A549 (cell line): ENCODE measurements at regions not wholly inside any gene's neighbourhood (a gene's known extent, or its start where the extent isn't known, plus 50 kb on each side); places are given as distances from the start of the nearest gene placed in this dataset.

Source experiments
- ATAC-seq, 2 experiments: fragments of 200-7000 bp in 1 of 2; fragments of >200 bp in 1 of 2; cut with Nextera tagmentation in 1 of 2; cut with Tn5 transposase in 1 of 2; 3 replicates each; pipeline versions ENCODE4 v1.8.0 to v1.9.1; 2018 to 2020; ENCODE audit warnings: mild to moderate bottlenecking in 1 of 2, moderate library complexity in 1 of 2
- CTCF ChIA-PET: fragments of 300-600 bp; sonication (Branson Sonifier 250); formaldehyde crosslinking; extraction: SDS; loops from one replicate; lab custom pipeline; 2021; ENCODE audit warnings: antibody characterized with exemption, inconsistent platforms; lab: Yijun Ruan, JAX
- POLR2A ChIA-PET: fragments of 350-600 bp; formaldehyde crosslinking; extraction: SDS; loops from one replicate; lab custom pipeline; 2021; ENCODE audit warnings: antibody characterized with exemption, inconsistent platforms; lab: Yijun Ruan, JAX
- DNase-seq, 2 experiments: peaks; one replicate each; pipeline versions ENCODE4 v3.0.0 to v3.0.0-alpha.2; 2011 to 2016; ENCODE audit warnings: low read depth in 1 of 2, low spot score in 1 of 2
- FAIRE-seq: peaks from 2 replicates; lab custom pipeline; 2011; peaks lifted over from hg19 to GRCh38; lab: Jason Lieb, UNC
- H3K27ac ChIP-seq, 2 experiments: fragments of >200 bp; sonication (Bioruptor Twin); formaldehyde crosslinking; 3 replicates each; pipeline ENCODE4 v1.5.1; 2016 to 2017
- H3K4me1 ChIP-seq: fragments of >200 bp; sonication (Bioruptor Twin); formaldehyde crosslinking; 3 replicates; pipeline ENCODE4 v1.6.1; 2016
- H3K4me2 ChIP-seq: fragments of >200 bp; sonication (Bioruptor Twin); formaldehyde crosslinking; 3 replicates; pipeline ENCODE4 v1.6.1; 2016
- H3K4me3 ChIP-seq: fragments of >200 bp; sonication (Bioruptor Twin); formaldehyde crosslinking; 3 replicates; pipeline ENCODE4 v1.5.1; 2016
- H3K9me3 ChIP-seq: fragments of >200 bp; sonication (Bioruptor Twin); formaldehyde crosslinking; 3 replicates; pipeline ENCODE4 v1.6.1; 2016
- BHLHE40 ChIP-seq: IDR thresholded peaks from 2 replicates; pipeline ENCODE4 v1.6.1; 2012; ENCODE audit warnings: low read depth, low read length, inconsistent platforms
- CEBPB ChIP-seq, 2 experiments: fragments of >200 bp in 1 of 2; sonication (Bioruptor Twin) in 1 of 2; formaldehyde crosslinking in 1 of 2; IDR thresholded peaks; 2 replicates each; pipeline ENCODE4 v1.6.1; 2012 to 2016
- CHD4 ChIP-seq: fragments of 200-600 bp; sonication (generic); IDR thresholded peaks from 2 replicates; pipeline ENCODE4 v1.6.1; 2016; ENCODE audit warnings: antibody characterized with exemption, mild to moderate bottlenecking, borderline replicate concordance
- EHF ChIP-seq: fragments of 250-450 bp; sonication (Bioruptor Pico); IDR thresholded peaks from 2 replicates; pipeline ENCODE4 v1.5.0; 2020; ENCODE audit warnings: mild to moderate bottlenecking
- ESRRA ChIP-seq: fragments of 150-350 bp; IDR thresholded peaks from 2 replicates; pipeline ENCODE4 v1.6.1; 2014; ENCODE audit warnings: mild to moderate bottlenecking, low read length, borderline replicate concordance
- FOSB ChIP-seq: fragments of 250-450 bp; sonication (Bioruptor Pico); IDR thresholded peaks from 2 replicates; pipeline ENCODE4 v1.5.0; 2020; ENCODE audit warnings: mild to moderate bottlenecking, moderate library complexity
- FOSL2 ChIP-seq, 2 experiments: fragments of 450-650 bp in 1 of 2; fragments of >200 bp in 1 of 2; sonication (Bioruptor Twin) in 1 of 2; formaldehyde crosslinking; IDR thresholded peaks; 2 replicates each; pipeline versions ENCODE4 v1.5.0 to v1.6.1; 2016 to 2020; ENCODE audit warnings: mild to moderate bottlenecking in 1 of 2, moderate library complexity in 1 of 2
- GATA3 ChIP-seq: IDR thresholded peaks from 2 replicates; pipeline ENCODE4 v1.6.1; 2012; ENCODE audit warnings: borderline replicate concordance
- HEYL ChIP-seq: fragments of 250-450 bp; sonication (Bioruptor Pico); IDR thresholded peaks from 2 replicates; pipeline ENCODE4 v1.8.0; 2021; ENCODE audit warnings: mild to moderate bottlenecking, moderate library complexity
- HOXA7 ChIP-seq: fragments of 250-450 bp; sonication (Bioruptor Pico); IDR thresholded peaks from 2 replicates; pipeline ENCODE4 v1.5.0; 2020; ENCODE audit warnings: mild to moderate bottlenecking, moderate library complexity
- HOXB5 ChIP-seq: fragments of 250-450 bp; sonication (Bioruptor Pico); IDR thresholded peaks from 2 replicates; pipeline ENCODE4 v1.5.0; 2020; ENCODE audit warnings: mild to moderate bottlenecking, moderate library complexity
- JUN ChIP-seq, 2 experiments: fragments of >200 bp; sonication (Bioruptor Twin); formaldehyde crosslinking; IDR thresholded peaks; 2 replicates in 1 of 2; 3 replicates in 1 of 2; pipeline ENCODE4 v1.6.1; 2016 to 2017
- JUNB ChIP-seq: fragments of >200 bp; sonication (Bioruptor Twin); formaldehyde crosslinking; IDR thresholded peaks from 2 replicates; pipeline ENCODE4 v1.6.1; 2016
- KDM1A ChIP-seq: fragments of 200-600 bp; sonication (generic); IDR thresholded peaks from 2 replicates; pipeline ENCODE4 v1.6.1; 2016; ENCODE audit warnings: low read depth, mild to moderate bottlenecking
- KDM5A ChIP-seq: fragments of 200-600 bp; sonication (generic); IDR thresholded peaks from 2 replicates; pipeline ENCODE4 v1.6.1; 2016; ENCODE audit warnings: antibody characterized with exemption, mild to moderate bottlenecking
- MAFK ChIP-seq: fragments of 450-650 bp; IDR thresholded peaks from 2 replicates; pipeline ENCODE4 v1.6.1; 2014; ENCODE audit not compliant: partially characterized antibody
- MAZ ChIP-seq: fragments of 150-350 bp; IDR thresholded peaks from 2 replicates; pipeline ENCODE4 v1.6.1; 2014; ENCODE audit warnings: antibody characterized with exemption, low read depth, low read length, borderline replicate concordance
- NFE2L2 ChIP-seq: fragments of 150-350 bp; conservative IDR thresholded peaks from 2 replicates; pipeline ENCODE4 v1.6.1; 2014; ENCODE audit warnings: low read length
- NR3C1 ChIP-seq: fragments of >200 bp; sonication (Bioruptor Twin); formaldehyde crosslinking; IDR thresholded peaks from 3 replicates; pipeline ENCODE4 v1.6.1; 2017
- PHF8 ChIP-seq: fragments of 200-600 bp; sonication (generic); IDR thresholded peaks from 2 replicates; pipeline ENCODE4 v1.6.1; 2016; ENCODE audit warnings: low read depth, mild to moderate bottlenecking, antibody characterized with exemption, moderate library complexity, borderline replicate concordance
- RAD21 ChIP-seq, 2 experiments: fragments of >200 bp in 1 of 2; sonication (Bioruptor Twin) in 1 of 2; formaldehyde crosslinking in 1 of 2; IDR thresholded peaks in 1 of 2; conservative IDR thresholded peaks in 1 of 2; 2 replicates in 1 of 2; 3 replicates in 1 of 2; pipeline ENCODE4 v1.6.1; 2012 to 2018; ENCODE audit warnings: inconsistent platforms in 1 of 2
- SMC3 ChIP-seq: fragments of >200 bp; sonication (Bioruptor Twin); formaldehyde crosslinking; IDR thresholded peaks from 3 replicates; pipeline ENCODE4 v1.6.1; 2018; ENCODE audit warnings: inconsistent platforms
- TFCP2L1 ChIP-seq: fragments of 250-450 bp; sonication (Bioruptor Pico); IDR thresholded peaks from 2 replicates; pipeline ENCODE4 v1.5.0; 2021; ENCODE audit warnings: mild to moderate bottlenecking
- ZNF302 ChIP-seq: fragments of 250-450 bp; sonication (Bioruptor Pico); IDR thresholded peaks from 2 replicates; pipeline ENCODE4 v1.9.0; 2021; ENCODE audit warnings: inconsistent platforms, mild to moderate bottlenecking, moderate library complexity
- WGBS: methylation state at CpG from one replicate; pipeline ENCODE4 v1.1.6; 2017; ENCODE audit errors: missing lambda C conversion rate; 5-methylcytosine and 5-hydroxymethylcytosine counted together
- TF ChIP-seq, protein P1 (sequence below): fragments of >200 bp; sonication (Bioruptor Twin); formaldehyde crosslinking; IDR thresholded peaks from 2 replicates; pipeline ENCODE4 v1.6.1; 2016
- TF ChIP-seq, protein P2 (sequence below): IDR thresholded peaks from 2 replicates; pipeline ENCODE4 v1.6.1; 2012; ENCODE audit warnings: low read depth, borderline replicate concordance
- TF ChIP-seq, protein P3 (sequence below): fragments of 150-350 bp; IDR thresholded peaks from 2 replicates; pipeline ENCODE4 v1.6.1; 2014; ENCODE audit warnings: low read depth, mild to moderate bottlenecking, low read length
- TF ChIP-seq, protein P4 (sequence below): IDR thresholded peaks from 2 replicates; pipeline ENCODE4 v1.6.1; 2012
- TF ChIP-seq, protein P5 (sequence below): fragments of 250-450 bp; sonication (Bioruptor Pico); IDR thresholded peaks from 2 replicates; pipeline ENCODE4 v1.5.0; 2021; ENCODE audit warnings: mild to moderate bottlenecking, moderate library complexity, borderline replicate concordance

DNA sequence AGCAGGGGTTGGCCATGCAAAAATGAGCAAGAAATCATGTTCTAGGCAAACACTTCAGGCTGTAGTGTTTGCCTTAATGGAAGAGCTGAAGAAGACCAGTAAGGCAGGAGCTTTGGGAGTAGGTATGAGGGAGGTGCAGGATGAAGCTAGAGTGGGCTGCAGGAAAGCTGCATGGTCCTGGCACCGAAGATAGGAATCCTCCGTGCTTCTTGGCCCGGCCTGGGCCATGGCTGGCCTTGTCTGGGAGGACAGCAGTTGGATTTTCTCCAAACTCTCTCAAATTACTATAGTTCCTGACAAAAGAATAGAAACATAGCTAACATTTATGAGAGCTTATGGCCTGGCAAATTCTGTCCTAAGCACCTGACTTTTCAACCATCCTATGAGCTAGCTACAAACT, 116.5 kb downstream of the UCHL1 start:
- H3K4me2 ChIP-seq, result no peak overlapping the region
- TF ChIP-seq ESRRA (no peak), PHF8 (no peak), FOSB (CRISPR knock-in tag) (no peak), MAFK (no peak), HEYL (CRISPR knock-in tag) (no peak), NR3C1 (no peak), KDM1A (no peak), CHD4 (no peak), BHLHE40 (no peak)
- no peak for FAIRE-seq
- H3K9me3 ChIP-seq, result no peaks in the 10 kb centered on the region
- no peak for DNase-seq
- H3K4me3 ChIP-seq, result no peak overlapping the region
- WGBS, result 76% methylated on average over 3 of the region's 3 CpGs
- H3K4me1 ChIP-seq, result peaks cover 35% of the 10 kb centered on the region
- ChIA-PET POLR2A (no interaction called here), CTCF (interaction anchor here (1.0 kb wide), 1 partner anchor 288 kb away, joined by 4 read pairs; no protein-coding TSS in a partner anchor)
- ATAC-seq, result no peak
- no peak overlapping the region for H3K27ac ChIP-seq

DNA sequence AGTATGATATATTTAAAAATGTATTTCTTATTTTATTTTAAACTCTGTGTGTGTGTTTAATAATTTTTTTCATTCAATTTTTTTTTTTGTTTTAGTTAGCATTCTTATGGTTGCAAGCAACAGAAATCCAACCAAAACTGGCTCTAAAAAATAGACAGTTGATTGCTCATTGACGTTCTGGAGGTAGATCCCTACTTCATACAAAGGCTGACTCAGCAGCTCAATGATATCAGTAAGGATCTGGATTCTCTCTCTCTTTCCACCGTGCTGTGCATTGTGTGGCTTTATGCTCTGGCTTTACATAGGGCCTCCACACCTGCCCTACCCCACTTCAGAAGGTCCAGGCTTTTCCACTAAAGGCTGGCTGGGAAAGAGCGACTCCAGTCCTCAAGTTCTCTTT, 117.8 kb downstream of the UCHL1 start:
- WGBS, result 65% methylated on average over 3 of the region's 3 CpGs
- H3K4me3 ChIP-seq, result no peak overlapping the region
- FAIRE-seq (no peak), ATAC-seq (no peak), DNase-seq (no peak)
- TF ChIP-seq SMC3 (no peak), MAFK (peak; percentile 45)
- POLR2A ChIA-PET, result no interaction called here
- no peak overlapping the region for H3K4me2 ChIP-seq
- peaks cover 22% of the 10 kb centered on the region for H3K4me1 ChIP-seq
- CTCF ChIA-PET, result interaction anchor here (0.5 to 1.2 kb wide), 2 partner anchors 93 to 238 kb away, joined by 3 to 4 read pairs; no protein-coding TSS in a partner anchor
- no peaks in the 10 kb centered on the region for H3K9me3 ChIP-seq
- no peak overlapping the region for H3K27ac ChIP-seq

DNA sequence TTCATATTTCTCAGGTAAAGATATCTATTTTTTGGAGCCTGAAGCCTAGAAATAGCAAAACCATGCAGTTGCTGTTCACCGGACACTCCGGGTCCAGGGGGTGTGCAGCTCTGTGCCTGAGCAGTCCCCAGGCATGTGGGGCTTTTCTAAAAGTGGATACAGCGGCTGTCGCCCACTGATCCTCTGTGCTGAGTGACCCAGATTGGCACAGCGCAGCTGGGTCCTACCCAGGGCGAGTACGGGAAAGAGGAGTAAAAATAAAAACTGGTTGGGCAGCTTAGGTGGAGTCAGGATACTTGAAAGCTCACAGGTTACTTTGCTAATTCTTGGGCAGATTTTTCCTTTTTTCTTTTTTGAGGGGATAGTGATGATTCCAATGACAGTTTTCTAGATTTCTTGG, 118.8 kb downstream of the UCHL1 start:
- WGBS, result 87% methylated on average over 7 of the region's 7 CpGs

DNA sequence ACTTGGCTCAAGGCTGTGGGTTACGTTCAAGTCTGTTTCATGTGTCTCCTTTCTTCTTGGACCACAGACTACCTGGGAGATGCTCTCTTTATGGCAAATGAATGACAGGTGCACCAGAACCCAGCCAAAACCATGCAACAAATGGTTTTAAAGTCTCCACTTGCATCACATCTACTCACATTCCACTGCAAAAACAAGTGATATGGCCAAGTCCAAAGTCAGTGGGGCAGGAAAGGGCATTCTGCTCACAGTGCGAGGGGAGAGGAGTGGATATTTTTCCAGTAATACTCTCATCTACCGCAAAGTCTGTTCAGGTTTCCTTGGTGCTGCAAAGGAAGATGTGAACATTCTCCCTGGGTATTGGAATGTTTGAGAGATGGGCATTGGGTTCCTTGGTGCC, 120.5 kb downstream of the UCHL1 start:
- DNase-seq, result no peak
- H3K4me1 ChIP-seq, result peaks cover 29% of the 10 kb centered on the region
- H3K4me2 ChIP-seq, result no peak overlapping the region
- H3K9me3 ChIP-seq, result no peaks in the 10 kb centered on the region
- FAIRE-seq, result no peak
- WGBS, result 94% methylated on average over 3 of the region's 3 CpGs
- no peak overlapping the region for H3K4me3 ChIP-seq
- no peak for ATAC-seq
- CTCF ChIA-PET, result no interaction called here
- no peak overlapping the region for H3K27ac ChIP-seq
- POLR2A ChIA-PET, result no interaction called here
- TF ChIP-seq, protein P1, sequence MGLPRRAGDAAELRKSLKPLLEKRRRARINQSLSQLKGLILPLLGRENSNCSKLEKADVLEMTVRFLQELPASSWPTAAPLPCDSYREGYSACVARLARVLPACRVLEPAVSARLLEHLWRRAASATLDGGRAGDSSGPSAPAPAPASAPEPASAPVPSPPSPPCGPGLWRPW, result no peak
- TF ChIP-seq MAFK, result no peak
- TF ChIP-seq, protein P2, sequence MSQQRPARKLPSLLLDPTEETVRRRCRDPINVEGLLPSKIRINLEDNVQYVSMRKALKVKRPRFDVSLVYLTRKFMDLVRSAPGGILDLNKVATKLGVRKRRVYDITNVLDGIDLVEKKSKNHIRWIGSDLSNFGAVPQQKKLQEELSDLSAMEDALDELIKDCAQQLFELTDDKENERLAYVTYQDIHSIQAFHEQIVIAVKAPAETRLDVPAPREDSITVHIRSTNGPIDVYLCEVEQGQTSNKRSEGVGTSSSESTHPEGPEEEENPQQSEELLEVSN, result no peak
- TF ChIP-seq HOXA7 (CRISPR knock-in tag), result no peak
- no peak for TF ChIP-seq RAD21 (conservative IDR thresholded peaks at IDR 0.05 in 1 of 2, IDR thresholded peaks at IDR 0.05 in 1 of 2)
- no peak for TF ChIP-seq HOXB5 (CRISPR knock-in tag)
- TF ChIP-seq, protein P3, sequence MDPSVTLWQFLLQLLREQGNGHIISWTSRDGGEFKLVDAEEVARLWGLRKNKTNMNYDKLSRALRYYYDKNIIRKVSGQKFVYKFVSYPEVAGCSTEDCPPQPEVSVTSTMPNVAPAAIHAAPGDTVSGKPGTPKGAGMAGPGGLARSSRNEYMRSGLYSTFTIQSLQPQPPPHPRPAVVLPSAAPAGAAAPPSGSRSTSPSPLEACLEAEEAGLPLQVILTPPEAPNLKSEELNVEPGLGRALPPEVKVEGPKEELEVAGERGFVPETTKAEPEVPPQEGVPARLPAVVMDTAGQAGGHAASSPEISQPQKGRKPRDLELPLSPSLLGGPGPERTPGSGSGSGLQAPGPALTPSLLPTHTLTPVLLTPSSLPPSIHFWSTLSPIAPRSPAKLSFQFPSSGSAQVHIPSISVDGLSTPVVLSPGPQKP, result no peak
- TF ChIP-seq EHF (CRISPR knock-in tag), result no peak
- TF ChIP-seq JUNB, result no peak
- TF ChIP-seq, protein P4, sequence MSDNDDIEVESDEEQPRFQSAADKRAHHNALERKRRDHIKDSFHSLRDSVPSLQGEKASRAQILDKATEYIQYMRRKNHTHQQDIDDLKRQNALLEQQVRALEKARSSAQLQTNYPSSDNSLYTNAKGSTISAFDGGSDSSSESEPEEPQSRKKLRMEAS, result no peak
- TF ChIP-seq KDM1A, result no peak
- no peak for TF ChIP-seq ESRRA
- TF ChIP-seq JUN (IDR thresholded peaks at IDR 0.05), result no peak
- TF ChIP-seq SMC3, result no peak
- no peak for TF ChIP-seq GATA3
- TF ChIP-seq ZNF302 (CRISPR knock-in tag), result no peak
- no peak for TF ChIP-seq MAZ

More for the DNA sequence above, 118.8 kb downstream of the UCHL1 start:
- FAIRE-seq (no peak), ATAC-seq (no peak), DNase-seq (no peak)
- Histone ChIP-seq H3K4me2 (no peak overlapping the region), H3K9me3 (no peaks in the 10 kb centered on the region), H3K4me1 (peaks cover 24% of the 10 kb centered on the region), H3K4me3 (no peak overlapping the region), H3K27ac (0 out of 6 replicates have a peak overlapping the region, but pooled peaks of 1 of the 2 experiments have one; percentile 26)
- ChIA-PET CTCF (no interaction called here), POLR2A (no interaction called here)
- TF ChIP-seq EHF (CRISPR knock-in tag) (no peak), ESRRA (no peak), MAZ (no peak), ZNF302 (CRISPR knock-in tag) (no peak), FOSL2 (IDR thresholded peaks at IDR 0.05) (no peak), FOSL2 (CRISPR knock-in tag; IDR thresholded peaks at IDR 0.05) (no peak), FOSB (CRISPR knock-in tag) (no peak), BHLHE40 (no peak), SMC3 (no peak), CEBPB (IDR thresholded peaks at IDR 0.05) (no peak), TFCP2L1 (CRISPR knock-in tag) (no peak), KDM5A (no peak), NFE2L2 (no peak)
- TF ChIP-seq, protein P5, sequence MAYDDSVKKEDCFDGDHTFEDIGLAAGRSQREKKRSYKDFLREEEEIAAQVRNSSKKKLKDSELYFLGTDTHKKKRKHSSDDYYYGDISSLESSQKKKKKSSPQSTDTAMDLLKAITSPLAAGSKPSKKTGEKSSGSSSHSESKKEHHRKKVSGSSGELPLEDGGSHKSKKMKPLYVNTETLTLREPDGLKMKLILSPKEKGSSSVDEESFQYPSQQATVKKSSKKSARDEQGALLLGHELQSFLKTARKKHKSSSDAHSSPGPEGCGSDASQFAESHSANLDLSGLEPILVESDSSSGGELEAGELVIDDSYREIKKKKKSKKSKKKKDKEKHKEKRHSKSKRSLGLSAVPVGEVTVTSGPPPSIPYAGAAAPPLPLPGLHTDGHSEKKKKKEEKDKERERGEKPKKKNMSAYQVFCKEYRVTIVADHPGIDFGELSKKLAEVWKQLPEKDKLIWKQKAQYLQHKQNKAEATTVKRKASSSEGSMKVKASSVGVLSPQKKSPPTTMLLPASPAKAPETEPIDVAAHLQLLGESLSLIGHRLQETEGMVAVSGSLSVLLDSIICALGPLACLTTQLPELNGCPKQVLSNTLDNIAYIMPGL (CRISPR knock-in tag), result no peak
